HG03520 (cell line): ENCODE measurements at regions not wholly inside any gene's neighbourhood (a gene's known extent, or its start where the extent isn't known, plus 50 kb on each side); places are given as distances from the start of the nearest gene placed in this dataset.
"Not testable (repeated sequence)": the region's sequence is repeated elsewhere in the genome, so short reads cannot be mapped to it uniquely, and the experiment has no call there.

Source experiments
- ATAC-seq: cut with Tn5 transposase; IDR thresholded peaks from one replicate; pipeline ENCODE4 v1.9.1; 2021; ENCODE audit warnings: mild to moderate bottlenecking, moderate library complexity; ENCODE audit not compliant: unreplicated experiment

DNA sequence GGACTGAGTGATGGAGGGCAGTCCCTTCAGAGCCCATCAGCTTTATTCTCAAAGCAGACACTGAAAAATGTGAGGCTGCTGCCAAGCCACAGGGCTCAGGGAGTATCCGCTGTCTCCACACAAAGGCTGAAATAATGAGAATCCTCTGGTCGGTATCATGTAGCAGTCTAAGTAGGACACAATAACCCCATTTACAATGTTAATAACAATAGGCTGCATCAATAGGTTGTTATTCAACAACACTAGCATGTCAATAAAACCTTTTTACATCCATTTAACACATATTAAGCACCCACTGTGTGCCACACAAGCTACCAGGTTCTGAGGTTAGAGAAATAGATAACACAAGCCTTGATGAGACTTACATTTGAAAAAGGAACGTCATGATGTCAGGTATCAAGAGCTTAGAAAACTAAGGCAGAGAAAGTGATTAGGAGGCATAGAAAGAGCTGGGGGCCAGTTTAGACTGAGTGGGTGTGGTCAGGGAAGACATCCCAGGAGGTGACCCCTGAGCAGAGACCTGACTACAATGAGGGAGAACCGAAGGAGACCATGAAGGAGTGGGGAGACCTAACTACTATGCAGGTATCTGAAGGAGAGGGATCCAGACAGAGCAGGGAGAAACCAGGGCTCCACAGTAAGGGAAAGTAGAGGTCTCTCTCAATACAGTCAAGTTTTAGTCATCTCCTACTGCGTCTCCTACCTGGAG lies 140.1 kb upstream of the GRIA1 start:
- ATAC-seq = no peak

DNA sequence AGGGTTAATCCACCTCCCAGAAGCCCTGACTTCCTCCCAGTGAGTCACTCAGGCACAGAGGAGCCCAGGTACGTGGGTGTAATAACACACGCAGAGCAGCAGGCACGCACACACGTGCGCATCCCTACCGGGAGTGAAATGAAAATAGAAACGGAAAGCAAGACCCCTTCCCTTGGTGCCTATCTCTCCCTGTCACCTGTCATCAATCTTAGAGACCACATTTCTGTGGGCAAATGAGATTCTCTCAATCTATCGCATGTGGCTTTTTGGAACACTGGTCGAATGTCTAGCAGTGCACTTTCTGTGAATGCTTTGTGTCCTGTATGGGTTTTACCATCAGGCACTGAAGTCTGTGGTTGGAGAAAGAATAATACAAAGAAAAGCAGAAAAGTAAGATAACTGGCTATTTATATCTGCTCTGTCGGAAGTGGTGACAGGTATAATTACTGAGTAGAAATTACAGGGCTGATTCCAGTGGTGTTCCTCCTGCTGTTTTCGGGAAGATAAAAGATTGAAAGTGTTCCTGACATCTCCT lies 137.7 kb upstream of the GRIA1 start:
- ATAC-seq = peak; percentile 72

DNA sequence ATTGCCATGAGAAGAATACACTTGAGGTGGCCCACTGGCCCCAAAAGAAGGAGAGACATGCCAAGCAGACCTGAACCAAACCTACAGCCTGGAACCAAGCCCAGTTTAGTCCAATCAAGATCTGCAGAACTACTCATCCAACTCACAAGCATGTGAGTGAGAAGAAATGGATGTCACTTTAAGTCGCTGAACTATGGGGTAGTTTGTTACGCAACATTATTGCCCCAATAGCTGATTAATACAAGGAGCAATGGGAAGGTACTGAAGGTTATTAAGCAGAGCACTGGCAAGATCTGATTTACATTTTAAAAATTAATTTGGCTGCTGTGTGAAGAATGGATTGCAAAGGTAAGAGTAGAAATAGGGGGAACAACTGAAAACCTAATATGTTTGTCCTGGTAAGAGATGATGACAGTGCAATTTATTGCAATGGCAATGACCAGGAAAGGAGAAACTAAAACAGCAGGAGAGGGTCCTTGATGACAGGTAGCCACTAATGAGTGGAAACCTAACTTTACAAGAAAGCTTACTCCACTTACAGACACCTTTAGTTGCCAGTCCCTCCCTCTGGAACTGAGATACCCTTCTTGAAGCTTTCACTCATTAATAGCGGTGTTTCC lies 132.9 kb upstream of the GRIA1 start:
- ATAC-seq = no peak

DNA sequence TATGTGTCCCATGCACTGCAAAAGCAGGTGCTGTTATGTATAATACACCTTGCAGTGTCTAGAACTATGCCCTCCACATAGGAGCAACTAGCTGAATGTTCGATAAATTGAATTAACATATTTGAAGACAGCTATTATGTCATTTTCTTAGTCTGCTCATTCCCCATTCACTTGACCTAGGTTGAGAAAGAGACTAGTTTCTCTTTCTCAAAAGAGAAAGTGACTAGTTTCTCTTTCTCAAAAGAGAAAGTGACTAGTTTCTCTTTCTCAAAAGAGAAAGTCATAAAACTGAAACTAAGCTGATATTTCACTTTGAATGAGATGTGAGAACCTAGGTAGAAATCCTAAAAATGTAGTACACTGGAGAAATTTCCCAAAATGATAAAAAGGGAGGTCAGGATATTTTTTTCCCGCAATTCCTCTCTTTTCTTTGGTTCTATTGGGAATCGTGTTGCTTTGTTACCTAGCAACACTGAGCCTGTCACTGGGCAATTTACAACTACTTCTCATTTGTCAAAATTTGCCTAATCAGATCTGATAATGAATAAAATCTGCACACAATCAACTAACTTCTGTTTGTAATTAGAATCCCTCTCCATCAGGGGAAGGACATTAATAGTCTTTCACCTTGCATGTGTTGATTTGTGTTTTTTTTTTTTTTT lies 132.0 kb upstream of the GRIA1 start:
- peak; percentile 88 for ATAC-seq

DNA sequence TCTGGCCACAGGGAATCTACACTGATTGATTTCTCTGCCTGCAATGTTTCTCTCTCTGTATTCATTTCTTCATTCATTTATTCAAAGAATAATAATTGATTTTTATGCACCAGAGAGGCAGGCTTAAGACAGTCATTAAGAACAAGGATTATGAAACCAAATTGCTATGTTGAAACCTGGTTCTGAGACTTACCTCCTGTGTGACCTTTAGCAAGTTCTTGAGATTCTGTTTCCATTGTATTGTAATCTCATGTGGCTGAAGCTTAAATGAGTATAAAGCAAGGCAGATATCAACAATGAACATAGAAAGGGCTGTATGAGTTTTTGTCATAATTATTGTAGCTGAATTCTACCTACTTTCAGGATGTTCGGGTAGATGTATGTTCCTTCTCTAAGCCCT lies 129.6 kb upstream of the GRIA1 start:
- no peak for ATAC-seq

DNA sequence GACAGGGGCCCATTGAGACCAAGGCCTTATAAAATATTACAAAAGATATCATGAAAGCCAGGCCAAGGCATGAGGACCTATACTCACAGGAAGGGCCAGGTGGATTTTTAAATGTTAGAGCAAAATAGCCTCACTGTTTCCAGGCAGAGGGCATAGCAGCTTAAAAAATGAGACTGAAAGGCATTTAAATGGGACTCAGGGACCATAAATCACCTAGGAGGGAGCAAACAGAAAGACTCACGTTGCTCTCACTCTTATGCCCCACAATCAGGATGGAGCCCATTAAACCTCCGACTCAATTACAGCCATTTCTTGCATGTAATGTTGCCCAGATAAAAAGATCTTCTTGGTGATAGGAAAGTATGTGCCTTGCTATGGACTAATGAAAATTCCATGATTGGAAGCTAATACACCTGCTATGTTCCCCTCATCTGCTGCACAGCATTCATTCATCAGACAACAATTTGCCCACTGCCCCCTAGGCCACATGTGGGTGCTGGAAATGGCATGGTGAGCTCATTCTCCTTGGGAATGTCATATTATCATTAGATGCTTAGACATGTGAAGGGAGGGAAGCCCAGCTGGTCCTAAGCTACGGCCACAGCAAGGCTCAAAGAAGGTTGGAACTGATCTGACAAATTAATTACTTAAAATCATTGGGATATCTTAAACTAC lies 128.6 kb upstream of the GRIA1 start:
- no peak for ATAC-seq

DNA sequence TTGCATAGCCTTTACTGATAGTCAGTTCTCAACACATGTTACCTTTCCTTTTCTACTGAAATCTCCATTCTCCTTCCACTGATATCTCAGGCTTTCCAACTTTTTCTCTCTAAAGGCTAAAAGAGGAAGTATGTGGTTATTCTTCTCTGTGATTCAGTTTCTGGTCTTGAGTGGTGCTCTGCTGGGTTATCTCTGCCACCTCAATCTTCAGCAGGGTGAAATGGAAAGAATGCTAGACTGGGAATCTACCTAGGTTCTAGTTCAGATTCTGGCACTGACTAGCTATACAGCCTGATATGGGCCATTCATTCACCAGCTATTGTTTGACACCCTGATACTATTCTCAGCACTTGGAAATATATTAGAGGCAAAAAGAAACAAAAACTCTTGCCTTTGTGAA lies 124.9 kb upstream of the GRIA1 start:
- no peak for ATAC-seq

DNA sequence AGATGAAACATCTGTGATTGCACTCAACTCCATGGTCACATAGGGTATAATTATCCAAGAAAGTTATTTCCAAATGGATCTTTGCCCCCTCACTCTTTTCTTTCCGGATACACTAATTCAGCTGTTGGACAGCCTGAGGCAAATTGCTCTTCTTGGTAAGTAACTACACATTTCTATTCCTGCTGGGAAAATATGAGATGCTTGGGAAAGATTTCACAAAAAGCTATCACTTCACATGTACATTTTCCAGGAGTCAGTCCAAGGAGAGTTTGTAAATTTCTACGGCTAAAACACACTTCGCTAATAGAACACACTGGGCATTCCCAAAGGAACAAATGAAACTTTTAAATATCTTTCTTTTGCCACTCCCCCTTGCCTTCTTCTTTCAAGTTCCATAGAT lies 123.0 kb upstream of the GRIA1 start:
- no peak for ATAC-seq

DNA sequence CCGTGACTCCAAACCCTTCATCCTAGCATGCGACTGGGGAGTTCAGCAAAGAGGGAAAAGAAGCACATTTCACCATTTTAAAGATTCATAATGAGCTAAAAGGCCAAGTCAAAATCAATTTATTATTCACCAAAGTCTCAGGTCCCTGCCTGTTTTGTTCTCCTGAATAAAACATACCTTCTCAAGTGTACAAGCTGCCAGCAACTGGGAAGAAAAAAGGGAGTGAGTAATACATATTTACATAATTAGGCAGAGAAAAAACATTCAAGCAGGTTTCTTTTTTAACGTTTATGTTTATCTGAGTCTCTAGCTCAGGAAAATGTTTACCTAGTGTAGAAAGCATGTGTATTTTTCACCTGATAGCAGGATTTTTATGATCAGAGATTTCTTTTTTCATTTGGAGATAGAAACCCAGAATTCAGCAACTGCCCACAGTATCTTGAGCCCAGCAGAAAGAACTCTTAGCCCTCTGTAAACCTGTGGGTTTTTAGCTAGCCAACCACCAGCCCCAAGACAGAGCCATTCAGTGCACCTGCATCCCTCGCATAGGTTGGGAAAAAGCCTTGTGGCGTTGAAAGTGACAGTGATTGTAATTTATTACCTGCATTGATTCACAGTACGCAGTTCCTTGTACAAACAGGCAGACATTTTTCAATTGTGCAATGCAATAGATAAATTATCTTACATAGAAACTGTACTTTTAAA lies 117.9 kb upstream of the GRIA1 start:
- ATAC-seq = no peak

DNA sequence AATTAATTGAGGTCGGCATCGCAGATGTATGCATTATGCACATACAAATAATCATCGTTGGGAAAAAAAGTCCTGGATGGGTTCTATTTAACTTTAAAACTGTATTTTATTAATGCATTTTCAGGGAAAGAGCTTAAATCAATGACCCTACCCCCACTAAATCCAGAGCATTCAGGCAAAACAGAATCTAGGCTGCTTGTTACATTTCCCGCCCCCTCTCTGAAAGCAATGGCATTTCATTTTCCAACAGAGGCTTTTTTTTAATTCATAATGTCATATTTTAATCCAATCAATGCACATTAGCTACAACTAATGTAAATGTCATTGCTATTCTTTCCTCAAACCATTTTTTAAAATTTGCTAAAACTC lies 117.4 kb upstream of the GRIA1 start:
- no peak for ATAC-seq

DNA sequence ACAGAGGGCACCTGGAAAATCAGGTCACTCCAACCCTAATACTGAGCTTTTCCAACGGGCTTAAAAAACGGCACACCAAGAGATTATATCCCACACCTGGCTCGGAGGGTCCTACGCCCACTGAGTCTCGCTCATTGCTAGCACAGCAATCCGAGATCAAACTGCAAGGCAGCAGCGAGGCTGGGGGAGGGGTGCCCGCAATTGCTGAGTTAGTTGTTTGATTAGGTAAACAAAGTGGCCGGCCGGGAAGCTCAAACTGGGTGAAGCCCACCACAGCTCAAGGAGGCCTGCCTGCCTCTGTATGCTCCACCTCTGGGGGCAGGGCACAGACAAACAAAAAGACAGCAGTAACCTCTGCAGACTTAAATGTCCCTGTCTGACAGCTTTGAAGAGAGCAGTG lies 108.8 kb upstream of the GRIA1 start:
- ATAC-seq = not testable (repeated sequence)

DNA sequence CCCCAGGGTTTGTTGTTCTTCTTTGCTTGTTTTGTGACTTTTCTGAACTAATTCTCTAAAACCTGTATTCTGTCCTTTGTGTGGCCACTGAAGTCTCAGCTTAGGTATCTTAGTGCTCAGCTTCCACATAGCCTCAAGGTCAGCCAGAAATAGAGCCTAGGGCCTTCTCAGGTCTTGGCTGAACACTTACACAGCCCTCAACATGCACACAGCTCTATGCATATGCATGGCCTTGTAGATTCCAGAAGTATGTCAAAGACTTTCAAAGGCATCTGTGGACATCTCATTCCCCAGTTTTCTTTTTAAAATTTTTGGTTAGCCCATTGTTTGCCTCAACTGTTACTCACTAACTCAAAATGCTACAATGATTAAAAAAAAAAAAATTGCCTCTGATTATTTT lies 99.9 kb upstream of the GRIA1 start:
- no peak for ATAC-seq

DNA sequence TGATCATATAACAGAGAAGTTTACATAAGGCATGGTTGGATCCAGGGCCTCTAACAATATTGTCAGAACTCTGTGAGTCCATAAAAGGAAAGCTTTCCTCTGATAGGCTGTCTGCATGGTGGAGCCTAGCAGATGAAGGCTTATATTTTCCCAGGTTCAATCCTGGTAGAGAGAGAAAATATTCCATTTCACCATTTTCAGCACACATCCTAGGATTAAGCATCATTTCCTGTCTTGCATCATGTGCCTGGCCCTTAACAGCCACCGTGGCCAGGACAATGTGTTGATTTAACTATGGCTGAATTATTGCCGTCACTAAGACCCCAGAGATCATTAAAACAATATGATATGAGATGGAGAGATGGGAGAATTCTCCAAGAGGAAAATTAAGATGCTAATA lies 90.9 kb upstream of the GRIA1 start:
- ATAC-seq = no peak

DNA sequence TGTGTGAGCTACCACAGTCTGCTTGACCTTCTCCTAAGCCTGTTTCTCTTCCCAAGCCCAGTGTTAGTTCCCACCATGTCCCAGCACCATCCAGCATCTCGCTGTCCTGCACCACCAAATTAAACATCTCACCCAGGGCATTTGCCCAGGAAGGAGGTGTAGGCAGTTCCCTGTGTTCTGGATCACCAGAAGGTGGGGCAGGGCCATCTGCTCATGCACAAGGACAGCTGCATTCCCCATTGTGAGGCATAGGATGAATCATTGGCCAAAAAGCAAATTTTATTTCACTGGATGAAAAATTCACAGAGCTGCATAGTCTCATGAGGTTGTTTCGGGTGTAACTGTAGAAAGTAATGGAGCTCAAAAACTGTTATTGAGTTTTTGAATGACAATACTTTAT lies 89.5 kb upstream of the GRIA1 start:
- no peak for ATAC-seq

DNA sequence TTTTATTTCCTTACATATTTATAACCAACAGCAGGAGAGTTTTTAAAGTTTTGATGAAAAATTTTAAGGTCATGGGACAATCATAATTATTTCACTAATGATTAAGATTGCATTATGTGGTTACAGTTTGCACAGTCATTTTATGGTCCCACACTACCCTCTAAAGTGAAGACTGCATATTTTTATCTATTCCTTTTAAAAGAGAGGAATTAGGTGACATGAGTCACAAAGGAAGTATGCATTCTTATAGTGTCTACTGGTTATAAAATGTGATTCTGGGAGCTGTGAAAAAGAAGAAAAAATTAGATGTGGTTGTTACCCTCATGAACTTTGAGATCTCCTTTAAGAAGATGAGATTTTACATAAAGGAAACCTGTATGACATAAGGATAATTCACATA lies 87.9 kb upstream of the GRIA1 start:
- no peak for ATAC-seq

DNA sequence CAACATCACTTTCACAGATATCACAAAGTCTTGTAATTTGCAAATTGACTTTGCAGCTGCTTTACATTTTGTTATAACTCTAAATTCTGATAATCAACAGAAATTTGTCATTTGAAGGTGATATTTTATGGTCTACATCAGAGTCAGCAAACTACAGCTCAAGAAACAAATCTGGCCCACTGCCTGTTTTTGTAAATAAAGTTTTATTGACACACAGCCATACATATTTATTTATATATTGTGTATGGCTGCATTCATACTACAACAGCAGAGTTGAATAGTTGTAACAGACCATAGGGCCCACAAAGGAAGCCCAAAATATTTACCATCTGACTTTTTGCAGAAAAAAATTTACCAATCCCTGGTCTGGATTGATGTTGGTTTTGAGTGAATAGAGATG lies 87.0 kb upstream of the GRIA1 start:
- no peak for ATAC-seq

DNA sequence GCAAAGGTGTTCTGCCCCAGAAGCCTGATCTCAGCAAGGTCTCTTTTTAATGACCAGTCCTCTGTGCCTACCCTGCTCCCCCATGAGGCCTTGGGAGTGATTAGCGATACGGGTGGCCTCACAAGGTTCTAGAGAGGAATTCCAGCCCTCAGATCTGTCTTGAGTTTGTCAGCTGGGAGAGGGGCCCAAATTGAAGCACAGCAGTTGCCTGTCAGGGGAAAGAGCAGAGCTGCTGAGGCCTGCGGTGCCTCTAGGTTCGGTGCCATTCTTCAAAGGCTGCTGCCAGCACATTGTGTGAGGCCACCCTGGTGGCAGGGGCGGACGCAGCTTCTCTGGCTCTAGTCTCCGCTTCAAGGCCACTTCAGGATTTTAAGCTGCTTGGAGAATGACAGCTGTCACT lies 85.7 kb upstream of the GRIA1 start:
- ATAC-seq = no peak

DNA sequence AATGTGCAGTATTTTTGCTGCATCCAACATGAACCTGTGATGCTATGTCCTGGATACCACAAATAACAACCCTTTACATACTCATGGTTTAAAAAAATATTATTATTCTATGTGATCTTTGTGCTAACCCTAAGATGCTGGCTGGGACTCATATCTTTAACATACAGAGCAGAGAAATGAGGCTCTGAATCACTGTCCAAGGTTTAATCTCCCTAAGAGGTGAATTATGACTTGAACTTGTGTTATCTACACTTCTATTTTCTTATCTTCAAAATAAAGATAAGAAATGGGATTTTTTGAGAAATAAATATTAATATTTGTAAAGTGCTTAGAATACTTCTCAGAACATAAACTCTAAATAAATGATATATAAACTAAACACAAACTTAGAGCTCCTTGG lies 68.8 kb upstream of the GRIA1 start:
- no peak for ATAC-seq

DNA sequence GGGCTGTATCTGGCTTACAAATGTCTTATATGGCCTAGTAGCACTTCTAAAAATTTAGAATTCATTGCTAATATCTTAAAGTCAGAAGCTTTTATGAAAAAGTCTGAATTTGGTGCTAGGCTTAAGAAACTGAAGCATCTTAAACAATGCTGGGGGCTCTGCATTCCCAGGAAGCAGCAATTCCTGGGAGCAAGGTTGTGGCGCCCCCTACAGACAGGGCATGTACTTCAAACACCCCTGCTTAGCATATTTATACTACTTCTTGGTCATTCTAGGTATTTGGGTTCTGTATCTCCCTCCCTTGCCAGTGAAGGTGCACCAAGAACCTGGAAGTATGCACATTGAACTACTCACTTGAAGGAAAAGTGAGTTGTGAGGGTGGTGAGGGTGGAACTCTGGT lies 64.6 kb upstream of the GRIA1 start:
- ATAC-seq = no peak

DNA sequence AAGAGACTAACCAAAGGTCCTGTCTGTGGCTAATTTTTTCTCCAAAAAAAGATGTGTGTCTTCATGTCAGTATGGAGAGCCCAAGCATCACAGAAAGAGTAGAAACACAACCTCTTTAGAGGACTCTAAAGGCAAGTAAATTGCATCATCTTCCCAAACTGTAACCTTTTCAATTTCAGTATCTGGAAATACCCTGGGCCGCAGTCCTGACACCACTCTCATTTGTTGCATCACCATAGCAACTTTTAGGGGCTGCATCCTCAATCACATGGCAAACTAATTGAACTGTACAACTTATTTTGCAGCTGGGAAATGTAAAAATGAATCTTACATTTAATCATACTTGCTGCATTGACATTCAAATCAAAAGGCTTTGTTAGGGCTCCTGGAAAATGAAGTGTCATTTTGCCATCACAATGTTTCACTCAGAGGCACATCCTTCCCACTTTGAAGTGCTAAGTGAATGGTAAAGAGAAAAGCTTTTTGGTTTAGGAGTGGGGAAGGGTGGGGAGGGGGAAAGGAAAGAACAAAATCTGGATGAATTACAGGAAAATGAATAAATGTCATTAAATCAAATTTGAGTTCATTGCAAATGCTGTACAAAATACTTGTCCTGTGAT lies 60.6 kb upstream of the GRIA1 start:
- peak; percentile 89 for ATAC-seq

DNA sequence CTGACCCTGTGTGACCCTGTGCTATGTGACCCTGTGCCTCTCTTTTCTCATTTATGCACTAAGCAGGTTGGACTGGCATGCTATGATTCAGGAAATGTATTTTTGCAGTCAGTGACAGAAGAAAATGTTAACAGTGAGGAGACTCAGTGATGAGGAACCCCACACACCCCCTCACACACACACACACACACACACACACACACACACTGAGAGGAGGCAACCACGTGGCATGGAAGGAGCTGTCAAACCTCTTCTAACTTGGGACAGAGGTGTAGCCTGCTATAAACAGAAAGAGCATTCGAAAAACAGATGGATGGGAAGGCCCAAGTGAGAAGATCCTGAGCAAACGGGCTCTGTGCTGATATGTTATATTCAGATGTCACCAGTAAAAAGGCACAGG lies 57.9 kb upstream of the GRIA1 start:
- ATAC-seq = no peak
